Caco-2 (cell line): ENCODE measurements at regions not wholly inside any gene's neighbourhood (a gene's known extent, or its start where the extent isn't known, plus 50 kb on each side); places are given as distances from the start of the nearest gene placed in this dataset.
A peak's percentile ranks its signal among the peaks of the same experiment; 100 is the strongest.

ENCODE experiments used
- BruUV-seq: library from RNA; stranded (reverse); fragments of 400-500 nt; replicated peaks from 2 replicates; lab custom pipeline; 2021; lab: Mats Ljungman, UMichigan
- CTCF ChIA-PET: fragments of 300-600 bp; sonication (Branson Sonifier 250); formaldehyde crosslinking; loops from one replicate; lab custom pipeline; 2022; ENCODE audit warnings: antibody characterized with exemption; lab: Charles Lee
- POLR2A ChIA-PET: fragments of 300-600 bp; sonication (Branson Sonifier 250); formaldehyde crosslinking; loops from one replicate; lab custom pipeline; 2022; ENCODE audit warnings: antibody characterized with exemption; lab: Charles Lee
- DNase-seq, 2 experiments: peaks; one replicate each; pipeline versions ENCODE4 v3.0.0 to v3.0.0-alpha.2; 2020 to 2022
- H3K27me3 ChIP-seq: replicated peaks from 2 replicates; pipeline ENCODE4 v1.6.0; 2011; ENCODE audit warnings: low read length; ENCODE audit not compliant: control insufficient read depth, insufficient read depth
- H3K36me3 ChIP-seq: 2 replicates; pipeline ENCODE4 v1.5.1; 2011; ENCODE audit warnings: low read length; ENCODE audit not compliant: control insufficient read depth, insufficient read depth
- H3K4me1 ChIP-seq: fragments of 250-450 bp; sonication (Bioruptor Pico); 2 replicates; pipeline ENCODE4 v1.5.1; 2020; ENCODE audit warnings: mild to moderate bottlenecking
- H3K4me3 ChIP-seq: 2 replicates; pipeline ENCODE4 v1.5.1; 2011; ENCODE audit warnings: low read depth, mild to moderate bottlenecking, control low read depth, low read length
- H3K9me3 ChIP-seq: fragments of 250-450 bp; sonication (Bioruptor Pico); 2 replicates; pipeline ENCODE4 v1.5.1; 2020; ENCODE audit warnings: mild to moderate bottlenecking, moderate library complexity
- H3K27ac Mint-ChIP-seq: one replicate; pipeline ENCODE4 v1.8.0; 2022; ENCODE audit warnings: mixed read lengths; ENCODE audit not compliant: unreplicated experiment
- H3K27me3 Mint-ChIP-seq: one replicate; pipeline ENCODE4 v1.8.0; 2022; ENCODE audit warnings: mixed read lengths; ENCODE audit not compliant: insufficient read depth, unreplicated experiment
- H3K36me3 Mint-ChIP-seq: one replicate; pipeline ENCODE4 v1.8.0; 2022; ENCODE audit warnings: mild to moderate bottlenecking, mixed read lengths; ENCODE audit not compliant: insufficient read depth, unreplicated experiment
- H3K4me1 Mint-ChIP-seq: one replicate; pipeline ENCODE4 v1.8.0; 2022; ENCODE audit warnings: low read depth, mixed read lengths; ENCODE audit not compliant: unreplicated experiment
- H3K4me3 Mint-ChIP-seq: one replicate; pipeline ENCODE4 v1.8.0; 2022; ENCODE audit warnings: mild to moderate bottlenecking, moderate library complexity, mixed read lengths; ENCODE audit not compliant: unreplicated experiment
- H3K9me3 Mint-ChIP-seq: one replicate; pipeline ENCODE4 v1.8.0; 2022; ENCODE audit warnings: mixed read lengths; ENCODE audit not compliant: unreplicated experiment
- intact Hi-C: fragments of 100-400 bp; cut with micrococcal nuclease; formaldehyde crosslinking; loops from one replicate; pipeline ENCODE4 v1.10.0; 2022; ENCODE audit not compliant: unreplicated experiment
- TF ChIP-seq, protein P1 (sequence below), 2 experiments: fragments of 200-600 bp in 1 of 2; IDR thresholded peaks; 1 replicate in 1 of 2; 2 replicates in 1 of 2; pipeline versions ENCODE4 v1.5.1 to v1.8.0; 2011 to 2022; ENCODE audit warnings: antibody characterized with exemption in 1 of 2, control low read depth in 1 of 2, inconsistent platforms in 1 of 2, low read depth in 1 of 2, low read length in 1 of 2, mild to moderate bottlenecking in 1 of 2, moderate library complexity in 1 of 2; ENCODE audit not compliant: insufficient read depth in 1 of 2, severe bottlenecking in 1 of 2, unreplicated experiment in 1 of 2

DNA sequence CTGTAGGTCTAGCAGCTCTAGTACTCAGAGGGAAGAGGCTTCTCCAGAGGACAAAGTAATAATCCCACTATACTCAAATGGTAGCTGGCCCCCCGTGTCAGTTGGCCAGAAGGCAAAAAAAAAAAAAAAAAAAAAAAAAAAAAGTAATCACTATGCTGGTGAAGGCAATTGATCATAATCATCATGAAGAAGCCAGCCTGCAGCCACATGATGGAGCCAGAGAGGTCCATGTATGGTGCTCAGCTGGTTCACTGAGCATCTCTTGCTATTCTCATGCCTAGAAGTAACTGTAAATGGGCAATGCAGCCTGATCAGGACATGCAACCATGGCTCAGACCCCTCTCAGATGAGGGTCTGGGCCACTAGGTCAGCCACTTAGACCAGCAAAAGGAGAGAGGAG, 378.8 kb downstream of the MED13L start:
- no peaks in the 10 kb centered on the region for H3K9me3 Mint-ChIP-seq
- H3K4me3 Mint-ChIP-seq = no peak overlapping the region
- Histone ChIP-seq H3K27me3 (no peaks in the 10 kb centered on the region; the same call in 1 of the 2 replicates), H3K4me3 (no peak overlapping the region), H3K9me3 (no peaks in the 10 kb centered on the region), H3K36me3 (no peaks in the 10 kb centered on the region), H3K4me1 (no peaks in the 10 kb centered on the region)
- no peak overlapping the region for H3K27ac Mint-ChIP-seq
- H3K4me1 Mint-ChIP-seq = no peaks in the 10 kb centered on the region
- CTCF ChIA-PET = no interaction called here
- POLR2A ChIA-PET = no interaction called here
- DNase-seq = peak in 1 of 2 experiments; percentile 17
- BruUV-seq = no TSS peak
- intact Hi-C loops = loop anchor here (1.0 kb wide), 1 partner anchor 19 kb away; no protein-coding TSS in a partner anchor
- no peaks in the 10 kb centered on the region for H3K36me3 Mint-ChIP-seq
- TF ChIP-seq, protein P1, sequence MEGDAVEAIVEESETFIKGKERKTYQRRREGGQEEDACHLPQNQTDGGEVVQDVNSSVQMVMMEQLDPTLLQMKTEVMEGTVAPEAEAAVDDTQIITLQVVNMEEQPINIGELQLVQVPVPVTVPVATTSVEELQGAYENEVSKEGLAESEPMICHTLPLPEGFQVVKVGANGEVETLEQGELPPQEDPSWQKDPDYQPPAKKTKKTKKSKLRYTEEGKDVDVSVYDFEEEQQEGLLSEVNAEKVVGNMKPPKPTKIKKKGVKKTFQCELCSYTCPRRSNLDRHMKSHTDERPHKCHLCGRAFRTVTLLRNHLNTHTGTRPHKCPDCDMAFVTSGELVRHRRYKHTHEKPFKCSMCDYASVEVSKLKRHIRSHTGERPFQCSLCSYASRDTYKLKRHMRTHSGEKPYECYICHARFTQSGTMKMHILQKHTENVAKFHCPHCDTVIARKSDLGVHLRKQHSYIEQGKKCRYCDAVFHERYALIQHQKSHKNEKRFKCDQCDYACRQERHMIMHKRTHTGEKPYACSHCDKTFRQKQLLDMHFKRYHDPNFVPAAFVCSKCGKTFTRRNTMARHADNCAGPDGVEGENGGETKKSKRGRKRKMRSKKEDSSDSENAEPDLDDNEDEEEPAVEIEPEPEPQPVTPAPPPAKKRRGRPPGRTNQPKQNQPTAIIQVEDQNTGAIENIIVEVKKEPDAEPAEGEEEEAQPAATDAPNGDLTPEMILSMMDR (IDR thresholded peaks at IDR 0.05; ENCODE audit: insufficient read depth in 1 of 2, low read depth in 1 of 2, low read length in 1 of 2, severe bottlenecking in 1 of 2, unreplicated experiment in 1 of 2) = peak in 1 of 2 experiments; percentile 27
- peaks cover 20% of the 10 kb centered on the region for H3K27me3 Mint-ChIP-seq

DNA sequence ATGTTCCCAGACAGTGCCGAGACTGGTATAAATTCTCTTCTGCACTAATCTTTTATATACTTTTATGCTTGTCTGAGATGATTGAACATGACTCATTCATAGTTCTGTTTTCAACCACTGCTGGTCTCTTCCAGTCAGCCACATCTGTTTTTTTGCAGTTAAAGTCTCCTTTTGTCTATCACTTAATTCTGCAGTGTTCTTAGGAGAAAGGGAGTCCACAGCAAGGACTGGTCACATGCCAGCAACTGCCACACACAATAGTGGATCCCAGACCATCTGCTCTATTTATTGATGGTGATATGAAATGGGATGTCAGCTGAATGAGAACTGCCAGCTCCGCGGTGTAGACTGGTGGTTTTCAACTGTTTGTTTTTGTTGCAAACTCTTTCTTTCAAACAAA, 379.8 kb downstream of the MED13L start:
- TF ChIP-seq, protein P1 (IDR thresholded peaks at IDR 0.05; ENCODE audit: insufficient read depth in 1 of 2, low read depth in 1 of 2, low read length in 1 of 2, severe bottlenecking in 1 of 2, unreplicated experiment in 1 of 2) = no peak
- no peaks in the 10 kb centered on the region for H3K9me3 ChIP-seq
- no peak for DNase-seq
- intact Hi-C loops = loop anchor here (1.0 kb wide), 1 partner anchor 20 kb away; no protein-coding TSS in a partner anchor
- Mint-ChIP-seq H3K27me3 (peaks cover 13% of the 10 kb centered on the region), H3K9me3 (no peaks in the 10 kb centered on the region), H3K4me1 (no peaks in the 10 kb centered on the region), H3K36me3 (no peaks in the 10 kb centered on the region), H3K27ac (no peak overlapping the region), H3K4me3 (no peak overlapping the region)
- H3K27me3 ChIP-seq = no peaks in the 10 kb centered on the region; the same call in 1 of the 2 replicates
- H3K4me3 ChIP-seq = no peak overlapping the region
- BruUV-seq = no TSS peak
- ChIA-PET CTCF (no interaction called here), POLR2A (no interaction called here)
- no peaks in the 10 kb centered on the region for H3K4me1 ChIP-seq
- no peaks in the 10 kb centered on the region for H3K36me3 ChIP-seq

DNA sequence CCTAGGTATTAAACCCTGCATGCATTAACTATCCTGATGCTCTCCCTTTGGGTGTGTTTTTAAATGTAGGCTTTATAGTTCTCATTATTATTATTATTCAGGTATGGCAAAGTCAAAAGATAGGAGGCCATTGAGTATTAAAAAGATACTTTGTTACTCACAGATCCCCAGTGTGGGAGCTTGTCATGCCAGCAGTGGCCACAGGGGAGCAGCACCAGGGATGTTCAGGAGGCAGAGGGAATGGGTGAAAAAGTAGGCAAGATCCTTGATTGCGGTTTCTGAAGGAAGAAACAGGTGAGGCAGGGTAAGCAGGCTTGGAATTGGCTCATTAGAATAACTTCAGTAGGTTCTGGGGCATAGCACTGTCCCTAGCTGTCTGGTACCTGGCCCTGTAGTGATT, 382.2 kb downstream of the MED13L start:
- no peaks in the 10 kb centered on the region for H3K36me3 ChIP-seq
- no peaks in the 10 kb centered on the region for H3K9me3 ChIP-seq
- DNase-seq = peak in 1 of 2 experiments; percentile 24
- TF ChIP-seq, protein P1 (IDR thresholded peaks at IDR 0.05; ENCODE audit: insufficient read depth in 1 of 2, low read depth in 1 of 2, low read length in 1 of 2, severe bottlenecking in 1 of 2, unreplicated experiment in 1 of 2) = peak; percentile 20 to 38
- H3K27me3 ChIP-seq = no peaks in the 10 kb centered on the region
- Mint-ChIP-seq H3K9me3 (no peaks in the 10 kb centered on the region), H3K4me3 (no peak overlapping the region), H3K4me1 (no peaks in the 10 kb centered on the region), H3K27ac (no peak overlapping the region), H3K27me3 (peaks cover 5% of the 10 kb centered on the region), H3K36me3 (no peaks in the 10 kb centered on the region)
- BruUV-seq = no TSS peak
- ChIA-PET CTCF (interaction anchor here (0.5 to 1.0 kb wide), 3 partner anchors 21 to 268 kb away, joined by 3 to 6 read pairs (median 3); no protein-coding TSS in a partner anchor), POLR2A (no interaction called here)
- no peaks in the 10 kb centered on the region for H3K4me1 ChIP-seq
- intact Hi-C loops = no loop called here
- H3K4me3 ChIP-seq = no peak overlapping the region
